Stomach (tissue), 4 donors: ENCODE measurements at regions not wholly inside any gene's neighbourhood (a gene's known extent, or its start where the extent isn't known, plus 50 kb on each side); places are given as distances from the start of the nearest gene placed in this dataset.

Experiments used
- CTCF ChIP-seq, 7 experiments: fragments of 450-650 bp in 4 of 7; fragments of 200-600 bp in 3 of 7; sonication (generic) in 3 of 7; IDR thresholded peaks; one replicate each; pipeline ENCODE4 v1.5.1; 2016 to 2019; ENCODE audit warnings: antibody characterized with exemption in 7 of 7, control low read depth in 2 of 7, mild to moderate bottlenecking in 1 of 7
- EP300 ChIP-seq: sonication (generic); formaldehyde crosslinking; IDR thresholded peaks from one replicate; pipeline ENCODE4 v1.6.1; 2017; ENCODE audit warnings: antibody characterized with exemption
- POLR2A ChIP-seq, 4 donors: fragments of 450-650 bp; IDR thresholded peaks; one replicate each; pipeline ENCODE4 v1.6.1; 2016; ENCODE audit warnings: antibody characterized with exemption in 4 of 4, control low read depth in 2 of 4, mild to moderate bottlenecking in 1 of 4, moderate library complexity in 1 of 4
- POLR2AphosphoS5 ChIP-seq, 3 donors: sonication (generic); formaldehyde crosslinking; IDR thresholded peaks; one replicate each; pipeline ENCODE4 v1.6.1; 2016; ENCODE audit warnings: antibody characterized with exemption in 3 of 3

GRCh38 chr12:68510397-68510796 lies 100.3 kb upstream of the RAP1B start:
- TF ChIP-seq CTCF (IDR thresholded peaks at IDR 0.05) = no peak
- TF ChIP-seq POLR2A (IDR thresholded peaks at IDR 0.05) = no peak
- no peak for TF ChIP-seq EP300
- no peak for TF ChIP-seq POLR2AphosphoS5 (IDR thresholded peaks at IDR 0.05)
